DOHH2 (cell line): ENCODE measurements at regions not wholly inside any gene's neighbourhood (a gene's known extent, or its start where the extent isn't known, plus 50 kb on each side); places are given as distances from the start of the nearest gene placed in this dataset.

ENCODE experiments used
- EZH2phosphoT487 ChIP-seq: fragments of 200-600 bp; sonication (generic); IDR thresholded peaks from 2 replicates; pipeline ENCODE4 v1.6.1; 2017; ENCODE audit warnings: borderline replicate concordance, mild to moderate bottlenecking, antibody characterized with exemption, low read length, moderate library complexity, mixed read lengths
- TF ChIP-seq, protein P1 (sequence below): fragments of 200-600 bp; sonication (generic); IDR thresholded peaks from one replicate; pipeline ENCODE4 v1.5.1; 2014; ENCODE audit warnings: antibody characterized with exemption, mild to moderate bottlenecking, low read depth, low read length; ENCODE audit not compliant: poor library complexity, severe bottlenecking

DNA sequence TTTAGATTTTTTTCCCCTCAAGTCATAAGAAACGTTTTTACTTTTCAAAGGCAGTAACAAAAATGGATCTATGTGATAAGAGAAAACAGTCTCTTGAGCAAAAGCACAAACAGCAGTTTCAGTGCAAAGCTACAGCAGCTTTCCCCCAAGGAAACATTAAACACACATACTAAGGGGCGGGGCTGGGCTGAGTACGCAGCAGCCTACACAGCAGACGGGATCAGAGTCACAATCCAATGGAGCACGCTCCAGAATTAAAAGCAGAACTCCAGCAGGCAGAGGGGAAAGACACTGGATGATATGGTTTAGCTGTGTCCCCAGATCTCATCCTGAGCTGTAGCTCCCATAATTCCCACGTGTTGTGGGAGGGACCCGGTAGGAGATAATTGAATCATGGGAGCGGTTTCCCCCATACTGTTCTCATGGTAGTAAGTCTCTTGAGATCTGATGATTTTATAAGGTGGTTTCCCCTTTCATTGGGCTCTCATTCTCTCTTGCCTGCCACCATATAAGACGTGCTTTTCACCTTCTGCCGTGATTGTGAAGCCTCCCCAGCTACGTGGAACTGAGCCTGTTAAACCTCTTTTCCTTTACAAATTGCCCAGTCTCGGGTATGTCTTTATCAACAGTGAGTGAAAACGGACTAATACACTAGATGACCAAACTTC lies 116.2 kb upstream of the SLCO3A1 start:
- TF ChIP-seq, protein P1, sequence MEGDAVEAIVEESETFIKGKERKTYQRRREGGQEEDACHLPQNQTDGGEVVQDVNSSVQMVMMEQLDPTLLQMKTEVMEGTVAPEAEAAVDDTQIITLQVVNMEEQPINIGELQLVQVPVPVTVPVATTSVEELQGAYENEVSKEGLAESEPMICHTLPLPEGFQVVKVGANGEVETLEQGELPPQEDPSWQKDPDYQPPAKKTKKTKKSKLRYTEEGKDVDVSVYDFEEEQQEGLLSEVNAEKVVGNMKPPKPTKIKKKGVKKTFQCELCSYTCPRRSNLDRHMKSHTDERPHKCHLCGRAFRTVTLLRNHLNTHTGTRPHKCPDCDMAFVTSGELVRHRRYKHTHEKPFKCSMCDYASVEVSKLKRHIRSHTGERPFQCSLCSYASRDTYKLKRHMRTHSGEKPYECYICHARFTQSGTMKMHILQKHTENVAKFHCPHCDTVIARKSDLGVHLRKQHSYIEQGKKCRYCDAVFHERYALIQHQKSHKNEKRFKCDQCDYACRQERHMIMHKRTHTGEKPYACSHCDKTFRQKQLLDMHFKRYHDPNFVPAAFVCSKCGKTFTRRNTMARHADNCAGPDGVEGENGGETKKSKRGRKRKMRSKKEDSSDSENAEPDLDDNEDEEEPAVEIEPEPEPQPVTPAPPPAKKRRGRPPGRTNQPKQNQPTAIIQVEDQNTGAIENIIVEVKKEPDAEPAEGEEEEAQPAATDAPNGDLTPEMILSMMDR, result no peak
- no peak for TF ChIP-seq EZH2phosphoT487
